ENCODE measurements at regions not wholly inside any gene's neighbourhood (a gene's known extent, or its start where the extent isn't known, plus 50 kb on each side); places are given as distances from the start of the nearest gene placed in this dataset.
A peak's percentile ranks its signal among the peaks of the same experiment; 100 is the strongest.

DNA sequence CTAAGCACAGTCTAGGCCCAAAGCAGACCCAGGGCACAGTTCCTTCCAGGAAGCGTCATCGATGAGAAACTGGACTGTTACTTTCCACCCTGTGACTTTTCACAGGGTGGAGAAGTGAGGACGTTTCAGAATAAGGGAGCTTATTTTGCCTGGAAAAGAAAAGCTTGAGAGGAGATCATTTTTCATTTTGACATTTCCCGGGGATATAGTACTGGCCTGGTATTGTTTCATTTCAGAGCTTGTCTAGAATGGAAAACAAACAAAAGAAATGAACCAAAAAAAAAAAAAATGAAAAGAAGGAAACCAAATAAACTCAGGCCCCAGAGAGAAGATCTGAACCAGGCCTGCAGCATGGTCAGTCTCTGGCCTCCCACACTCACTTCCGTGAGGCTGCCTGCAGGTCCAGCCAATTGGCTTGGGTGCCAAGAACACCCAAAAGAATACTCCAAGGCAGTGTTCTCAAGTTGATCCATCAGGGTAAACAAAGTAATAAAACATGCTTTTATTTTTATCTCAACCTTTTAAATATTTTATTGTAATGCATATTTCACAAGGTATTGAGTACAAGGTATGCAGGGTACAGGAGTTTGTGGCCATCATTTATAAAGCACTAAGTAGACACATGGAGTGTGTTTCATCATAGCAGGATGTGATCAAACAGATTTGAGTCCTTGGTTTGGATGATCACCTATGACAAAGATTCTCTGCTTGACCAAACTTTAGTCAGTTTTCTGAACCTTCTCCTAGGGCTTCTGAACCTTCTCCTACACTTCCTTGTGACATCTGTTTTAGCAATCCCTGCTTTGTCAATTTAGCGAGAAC lies 176.9 kb upstream of the GGTLC1 start:
- CTCF ChIA-PET = interaction anchor here (0.6 to 0.7 kb wide), 2 partner anchors 36 to 195 kb away, joined by 3 read pairs; no protein-coding TSS in a partner anchor
- DNase-seq = peak in 1 of 2 experiments; percentile 84
- Histone ChIP-seq H3K4me1 (replicated peaks; ENCODE audit: insufficient read depth) (peaks cover 27% of the 10 kb centered on the region), H3K27ac (peak overlapping the region; percentile 63), H3K4me3 (no peak overlapping the region), H3K36me3 (ENCODE audit: low read depth) (no peaks in the 10 kb centered on the region), H3K9me2 (ENCODE audit: insufficient read depth) (no peaks in the 10 kb centered on the region), H3K79me2 (ENCODE audit: low read depth) (no peaks in the 10 kb centered on the region), H3K4me2 (peak overlapping the region; percentile 34), H2AFZ (no peak overlapping the region), H3K27me3 (ENCODE audit: insufficient read depth, low read depth) (no peaks in the 10 kb centered on the region), H4K20me1 (ENCODE audit: insufficient read depth) (no peaks in the 10 kb centered on the region), H3K9me3 (ENCODE audit: insufficient read depth, low read depth) (peaks cover 15% of the 10 kb centered on the region), H3F3A (ENCODE audit: insufficient read depth, low read depth) (peaks cover 20% of the 10 kb centered on the region)
- no peak for TF ChIP-seq EZH2 (IDR thresholded peaks at IDR 0.05; ENCODE audit: low read depth)
- TF ChIP-seq, protein P1, sequence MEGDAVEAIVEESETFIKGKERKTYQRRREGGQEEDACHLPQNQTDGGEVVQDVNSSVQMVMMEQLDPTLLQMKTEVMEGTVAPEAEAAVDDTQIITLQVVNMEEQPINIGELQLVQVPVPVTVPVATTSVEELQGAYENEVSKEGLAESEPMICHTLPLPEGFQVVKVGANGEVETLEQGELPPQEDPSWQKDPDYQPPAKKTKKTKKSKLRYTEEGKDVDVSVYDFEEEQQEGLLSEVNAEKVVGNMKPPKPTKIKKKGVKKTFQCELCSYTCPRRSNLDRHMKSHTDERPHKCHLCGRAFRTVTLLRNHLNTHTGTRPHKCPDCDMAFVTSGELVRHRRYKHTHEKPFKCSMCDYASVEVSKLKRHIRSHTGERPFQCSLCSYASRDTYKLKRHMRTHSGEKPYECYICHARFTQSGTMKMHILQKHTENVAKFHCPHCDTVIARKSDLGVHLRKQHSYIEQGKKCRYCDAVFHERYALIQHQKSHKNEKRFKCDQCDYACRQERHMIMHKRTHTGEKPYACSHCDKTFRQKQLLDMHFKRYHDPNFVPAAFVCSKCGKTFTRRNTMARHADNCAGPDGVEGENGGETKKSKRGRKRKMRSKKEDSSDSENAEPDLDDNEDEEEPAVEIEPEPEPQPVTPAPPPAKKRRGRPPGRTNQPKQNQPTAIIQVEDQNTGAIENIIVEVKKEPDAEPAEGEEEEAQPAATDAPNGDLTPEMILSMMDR (conservative IDR thresholded peaks at IDR 0.05) = no peak
- no TSS peak for BruUV-seq (replicated peaks)
- POLR2A ChIA-PET (ENCODE audit: unreplicated experiment) = no interaction called here
- intact Hi-C loops (cut with micrococcal nuclease; ENCODE audit: unreplicated experiment) = loop anchor here (5.0 to 10.0 kb wide), 3 partner anchors 131 to 752 kb away; no protein-coding TSS in a partner anchor

DNA sequence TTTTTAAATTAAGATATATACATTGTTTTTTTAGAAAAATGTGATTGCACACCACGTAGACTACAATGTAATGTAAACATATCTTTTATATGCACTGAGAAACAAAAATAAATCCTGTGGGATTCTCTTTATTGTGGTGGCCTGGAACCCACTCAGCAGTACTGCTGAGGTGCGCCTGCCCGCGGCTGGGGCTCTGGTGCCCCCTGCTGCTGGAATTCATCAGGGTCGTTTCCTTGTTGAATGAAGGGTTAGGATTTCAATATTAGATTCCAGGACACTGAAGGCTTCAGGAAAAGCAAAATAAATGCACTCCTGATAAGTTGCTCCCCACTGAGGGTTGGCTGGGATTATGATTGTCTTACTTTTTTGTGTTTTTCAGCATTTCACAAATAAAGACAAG lies 175.8 kb upstream of the GGTLC1 start:
- H3K4me1 ChIP-seq (replicated peaks; ENCODE audit: insufficient read depth) = peaks cover 27% of the 10 kb centered on the region
- POLR2A ChIA-PET (ENCODE audit: unreplicated experiment) = no interaction called here
- peaks cover 15% of the 10 kb centered on the region for H3K9me3 ChIP-seq (ENCODE audit: insufficient read depth, low read depth)
- peak in 1 of 2 experiments; percentile 28 for DNase-seq
- H3K4me2 ChIP-seq = no peak overlapping the region
- no peaks in the 10 kb centered on the region for H3K79me2 ChIP-seq (ENCODE audit: low read depth)
- H3K27ac ChIP-seq = peak overlapping the region; percentile 63; the same call in 1 of the 2 replicates
- H2AFZ ChIP-seq = no peak overlapping the region
- no peaks in the 10 kb centered on the region for H4K20me1 ChIP-seq (ENCODE audit: insufficient read depth)
- intact Hi-C loops (cut with micrococcal nuclease; ENCODE audit: unreplicated experiment) = loop anchor here (1.0 to 10.0 kb wide), 3 partner anchors 62 to 620 kb away; no protein-coding TSS in a partner anchor
- H3K36me3 ChIP-seq (ENCODE audit: low read depth) = no peaks in the 10 kb centered on the region
- CTCF ChIA-PET = no interaction called here
- H3F3A ChIP-seq (ENCODE audit: insufficient read depth, low read depth) = peaks cover 20% of the 10 kb centered on the region
- H3K27me3 ChIP-seq (ENCODE audit: insufficient read depth, low read depth) = no peaks in the 10 kb centered on the region
- BruUV-seq (replicated peaks) = no TSS peak
- no peak overlapping the region for H3K4me3 ChIP-seq
- H3K9me2 ChIP-seq (ENCODE audit: insufficient read depth) = no peaks in the 10 kb centered on the region
- TF ChIP-seq EZH2 (IDR thresholded peaks at IDR 0.05; ENCODE audit: low read depth) = no peak
- TF ChIP-seq, protein P1 (conservative IDR thresholded peaks at IDR 0.05) = peak; percentile 41

DNA sequence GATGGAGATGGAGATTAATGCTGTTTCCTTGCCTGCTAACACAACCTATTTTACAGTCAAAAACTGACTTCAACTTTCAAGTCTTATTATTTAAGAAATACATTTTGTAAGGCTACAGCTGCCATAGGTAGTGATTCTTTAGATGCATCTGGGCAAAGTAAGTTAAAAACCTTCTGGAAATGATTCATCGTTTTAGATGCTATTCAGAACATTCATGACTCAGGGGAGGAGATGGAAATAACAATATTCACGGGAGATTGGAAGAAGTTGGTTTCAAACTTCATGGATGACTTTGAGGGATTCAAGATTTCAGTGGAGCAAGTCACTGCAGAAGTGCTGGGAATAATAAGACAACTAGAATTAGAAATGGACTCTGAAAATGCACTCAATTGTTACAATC lies 174.9 kb upstream of the GGTLC1 start:
- H3K36me3 ChIP-seq (ENCODE audit: low read depth) = no peaks in the 10 kb centered on the region
- intact Hi-C loops (cut with micrococcal nuclease; ENCODE audit: unreplicated experiment) = loop anchor here (10.0 kb wide), 2 partner anchors 129 to 621 kb away; no protein-coding TSS in a partner anchor

More for the DNA sequence above, 174.9 kb upstream of the GGTLC1 start:
- ChIA-PET CTCF (no interaction called here), POLR2A (ENCODE audit: unreplicated experiment) (no interaction called here)
- no peak overlapping the region for H2AFZ ChIP-seq
- H3K27ac ChIP-seq = no peak overlapping the region
- H3K9me3 ChIP-seq (ENCODE audit: insufficient read depth, low read depth) = peaks cover 12% of the 10 kb centered on the region
- H3K9me2 ChIP-seq (ENCODE audit: insufficient read depth) = no peaks in the 10 kb centered on the region
- no TSS peak for BruUV-seq (replicated peaks)
- DNase-seq = no peak
- H4K20me1 ChIP-seq (ENCODE audit: insufficient read depth) = no peaks in the 10 kb centered on the region
- H3K79me2 ChIP-seq (ENCODE audit: low read depth) = no peaks in the 10 kb centered on the region
- no peak overlapping the region for H3K4me2 ChIP-seq
- TF ChIP-seq, protein P1 (conservative IDR thresholded peaks at IDR 0.05) = no peak
- no peak for TF ChIP-seq EZH2 (IDR thresholded peaks at IDR 0.05; ENCODE audit: low read depth)
- H3F3A ChIP-seq (ENCODE audit: insufficient read depth, low read depth) = peaks cover 20% of the 10 kb centered on the region
- no peak overlapping the region for H3K4me3 ChIP-seq
- peaks cover 27% of the 10 kb centered on the region for H3K4me1 ChIP-seq (replicated peaks; ENCODE audit: insufficient read depth)
- no peaks in the 10 kb centered on the region for H3K27me3 ChIP-seq (ENCODE audit: insufficient read depth, low read depth)
